ENCODE measurements at regions not wholly inside any gene's neighbourhood (a gene's known extent, or its start where the extent isn't known, plus 50 kb on each side); places are given as distances from the start of the nearest gene placed in this dataset.

GRCh38 chr18:41501848-41502247, 453.2 kb upstream of the PIK3C3 start:
- TF ChIP-seq CTCF (conservative IDR thresholded peaks at IDR 0.05 in 1 of 2, IDR thresholded peaks at IDR 0.05 in 1 of 2; ENCODE audit: extremely low read depth in 1 of 2, insufficient read depth in 1 of 2, low read depth in 1 of 2, low read length in 2 of 2) = no peak
- no peak for TF ChIP-seq EZH2 (IDR thresholded peaks at IDR 0.05; ENCODE audit: borderline replicate concordance, low read length)
